Activated naive CD8-positive, alpha-beta T cell (primary cell): ENCODE measurements at regions not wholly inside any gene's neighbourhood (a gene's known extent, or its start where the extent isn't known, plus 50 kb on each side); places are given as distances from the start of the nearest gene placed in this dataset.
A peak's percentile ranks its signal among the peaks of the same experiment; 100 is the strongest.

Experiments used
- H3K27ac Mint-ChIP-seq: one replicate; pipeline ENCODE4 v1.8.0; 2021; ENCODE audit warnings: mixed read lengths
- H3K27me3 Mint-ChIP-seq: one replicate; pipeline ENCODE4 v1.8.0; 2021; ENCODE audit warnings: mixed read lengths
- H3K36me3 Mint-ChIP-seq: one replicate; pipeline ENCODE4 v1.8.0; 2021; ENCODE audit warnings: mixed read lengths
- H3K4me1 Mint-ChIP-seq: one replicate; pipeline ENCODE4 v1.8.0; 2021; ENCODE audit warnings: low read depth, mixed read lengths
- H3K4me3 Mint-ChIP-seq: one replicate; pipeline ENCODE4 v1.8.0; 2021; ENCODE audit warnings: mild to moderate bottlenecking, mixed read lengths
- H3K9me3 Mint-ChIP-seq: one replicate; pipeline ENCODE4 v1.8.0; 2021; ENCODE audit warnings: low read depth, mixed read lengths

- Mint-ChIP-seq H3K27me3 (no peaks in the 10 kb centered on the region), H3K4me1 (peaks cover 21% of the 10 kb centered on the region), H3K4me3 (no peak overlapping the region), H3K36me3 (peaks cover 3% of the 10 kb centered on the region), H3K9me3 (peaks cover 4% of the 10 kb centered on the region), H3K27ac (no peak overlapping the region)
Observed at GRCh38 chr10:7027237-7027912, 383.5 kb downstream of the SFMBT2 start.

- Mint-ChIP-seq H3K27ac (no peak overlapping the region), H3K36me3 (peaks cover 3% of the 10 kb centered on the region), H3K27me3 (no peaks in the 10 kb centered on the region), H3K4me3 (no peak overlapping the region), H3K4me1 (peaks cover 21% of the 10 kb centered on the region), H3K9me3 (peaks cover 4% of the 10 kb centered on the region)
Observed at GRCh38 chr10:7026818-7027217, 384.0 kb downstream of the SFMBT2 start.

GRCh38 chr10:7025296-7025695, 385.5 kb downstream of the SFMBT2 start:
- H3K4me1 Mint-ChIP-seq = peaks cover 21% of the 10 kb centered on the region
- peaks cover 4% of the 10 kb centered on the region for H3K9me3 Mint-ChIP-seq
- peaks cover 3% of the 10 kb centered on the region for H3K36me3 Mint-ChIP-seq
- H3K27ac Mint-ChIP-seq = no peak overlapping the region
- no peak overlapping the region for H3K4me3 Mint-ChIP-seq
- H3K27me3 Mint-ChIP-seq = no peaks in the 10 kb centered on the region

- Mint-ChIP-seq H3K36me3 (no peaks in the 10 kb centered on the region), H3K27ac (no peak overlapping the region), H3K4me3 (no peak overlapping the region), H3K4me1 (no peaks in the 10 kb centered on the region), H3K9me3 (no peaks in the 10 kb centered on the region), H3K27me3 (no peaks in the 10 kb centered on the region)
Observed at GRCh38 chr10:7015457-7015856, 395.4 kb downstream of the SFMBT2 start.

DNA sequence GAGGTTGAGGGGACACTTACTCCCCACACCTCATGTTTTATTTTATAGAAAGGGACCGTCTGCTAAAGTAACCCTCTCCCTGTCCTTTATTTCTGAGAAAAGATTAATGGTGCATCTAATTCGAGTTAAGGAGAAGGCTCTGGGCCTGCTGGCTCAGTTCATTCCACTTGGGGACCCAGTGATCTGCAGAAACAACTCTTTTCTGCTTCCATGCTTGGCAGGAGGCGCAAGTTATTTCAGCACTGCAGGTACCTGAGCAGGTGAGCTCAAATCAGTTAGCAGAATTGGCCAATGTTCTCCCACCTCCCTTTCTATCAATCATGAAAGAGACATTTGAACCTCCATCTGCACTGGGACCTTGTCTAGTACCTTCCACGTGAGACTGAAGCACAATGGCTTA, 396.1 kb downstream of the SFMBT2 start:
- no peaks in the 10 kb centered on the region for H3K9me3 Mint-ChIP-seq
- no peaks in the 10 kb centered on the region for H3K36me3 Mint-ChIP-seq
- H3K4me1 Mint-ChIP-seq = no peaks in the 10 kb centered on the region
- H3K27ac Mint-ChIP-seq = peak overlapping the region; percentile 25
- no peaks in the 10 kb centered on the region for H3K27me3 Mint-ChIP-seq
- no peak overlapping the region for H3K4me3 Mint-ChIP-seq

- no peak overlapping the region for H3K27ac Mint-ChIP-seq
- no peaks in the 10 kb centered on the region for H3K4me1 Mint-ChIP-seq
- H3K4me3 Mint-ChIP-seq = no peak overlapping the region
- no peaks in the 10 kb centered on the region for H3K9me3 Mint-ChIP-seq
- H3K36me3 Mint-ChIP-seq = no peaks in the 10 kb centered on the region
- no peaks in the 10 kb centered on the region for H3K27me3 Mint-ChIP-seq
Observed at GRCh38 chr10:7011994-7012393, 398.8 kb downstream of the SFMBT2 start.

DNA sequence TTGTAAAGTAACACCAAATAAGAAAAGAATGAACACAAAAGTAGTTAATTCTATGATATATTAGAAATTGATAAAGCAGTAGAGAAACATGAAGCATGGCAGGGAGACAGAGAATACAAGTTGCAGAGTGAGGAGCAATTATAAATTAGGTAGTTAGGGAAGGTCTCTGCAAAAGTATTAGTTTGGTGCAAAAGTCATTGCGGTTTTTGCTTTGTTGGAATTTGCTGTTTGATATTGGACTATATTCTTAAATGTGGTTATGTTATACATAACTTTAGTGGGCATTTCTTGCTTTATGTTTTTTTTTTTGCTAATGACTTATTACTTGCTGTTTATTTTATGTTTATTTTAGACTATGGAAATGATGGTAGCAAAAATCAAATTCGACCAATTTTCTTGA, 402.2 kb downstream of the SFMBT2 start:
- Mint-ChIP-seq H3K27ac (no peak overlapping the region), H3K4me3 (no peak overlapping the region), H3K4me1 (no peaks in the 10 kb centered on the region), H3K36me3 (no peaks in the 10 kb centered on the region), H3K9me3 (no peaks in the 10 kb centered on the region), H3K27me3 (no peaks in the 10 kb centered on the region)

GRCh38 chr10:7007600-7008190, 403.1 kb downstream of the SFMBT2 start:
- Mint-ChIP-seq H3K4me3 (no peak overlapping the region), H3K9me3 (no peaks in the 10 kb centered on the region), H3K27me3 (no peaks in the 10 kb centered on the region), H3K36me3 (no peaks in the 10 kb centered on the region), H3K4me1 (no peaks in the 10 kb centered on the region), H3K27ac (no peak overlapping the region)

- Mint-ChIP-seq H3K4me3 (no peak overlapping the region), H3K9me3 (no peaks in the 10 kb centered on the region), H3K27me3 (no peaks in the 10 kb centered on the region), H3K36me3 (no peaks in the 10 kb centered on the region), H3K4me1 (no peaks in the 10 kb centered on the region), H3K27ac (no peak overlapping the region)
Observed at GRCh38 chr10:7006566-7006965, 404.3 kb downstream of the SFMBT2 start.

- no peaks in the 10 kb centered on the region for H3K36me3 Mint-ChIP-seq
- H3K9me3 Mint-ChIP-seq = no peaks in the 10 kb centered on the region
- no peaks in the 10 kb centered on the region for H3K4me1 Mint-ChIP-seq
- no peaks in the 10 kb centered on the region for H3K27me3 Mint-ChIP-seq
- H3K27ac Mint-ChIP-seq = no peak overlapping the region
- no peak overlapping the region for H3K4me3 Mint-ChIP-seq
Observed at GRCh38 chr10:7003831-7004395, 406.9 kb downstream of the SFMBT2 start.

DNA sequence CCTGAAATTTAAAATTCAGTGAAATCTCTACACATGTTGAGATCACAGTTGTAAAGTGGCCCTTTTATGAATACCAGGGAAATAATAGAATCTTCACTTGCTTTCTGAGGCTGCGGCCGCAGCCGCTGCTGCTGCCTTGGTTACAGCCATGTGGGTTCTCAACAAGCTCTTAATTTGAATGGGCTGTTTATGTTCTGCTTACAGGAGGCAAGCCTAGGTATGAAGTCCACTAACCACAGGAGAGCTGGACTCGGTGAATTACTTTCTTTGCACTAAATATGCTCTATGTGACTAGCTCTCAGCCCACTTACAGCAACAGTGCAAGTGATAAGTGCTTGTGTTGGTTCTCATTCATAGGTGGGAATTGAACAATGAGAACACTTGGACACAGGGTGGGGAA, 410.8 kb downstream of the SFMBT2 start:
- Mint-ChIP-seq H3K9me3 (no peaks in the 10 kb centered on the region), H3K4me3 (no peak overlapping the region), H3K4me1 (no peaks in the 10 kb centered on the region), H3K27me3 (no peaks in the 10 kb centered on the region), H3K36me3 (no peaks in the 10 kb centered on the region), H3K27ac (no peak overlapping the region)

DNA sequence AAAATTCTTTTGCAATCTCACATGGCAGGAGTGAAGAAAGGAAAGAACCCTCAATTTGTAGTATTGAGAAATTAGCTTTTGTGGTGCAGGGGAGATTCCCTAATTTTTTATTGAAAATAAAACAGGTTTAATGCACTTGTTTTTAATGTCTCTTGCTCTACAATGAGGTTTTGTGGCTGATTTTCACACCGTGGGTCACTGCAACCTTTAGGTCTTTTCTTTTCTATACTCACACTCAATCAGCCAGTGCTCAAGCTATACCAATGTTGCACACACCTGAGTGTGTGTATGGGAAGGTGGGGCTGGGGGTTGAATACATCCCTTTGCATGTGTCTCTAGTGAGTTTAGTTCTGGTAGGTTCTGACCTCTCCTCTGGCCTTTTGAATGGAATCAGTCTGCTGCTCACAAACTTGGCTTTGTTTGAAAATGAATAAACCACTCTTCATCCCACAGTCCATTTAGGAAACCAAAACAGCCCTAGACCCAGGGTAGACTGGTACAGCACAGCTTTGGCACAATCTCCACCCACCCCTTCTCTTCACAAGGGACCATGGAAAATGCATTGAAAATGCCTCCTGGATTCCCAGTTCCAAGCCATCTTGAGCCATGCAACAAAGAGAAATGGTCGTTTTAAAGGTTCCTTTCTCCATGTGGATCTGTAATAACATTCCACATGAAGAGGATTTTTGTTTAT, 411.5 kb downstream of the SFMBT2 start:
- H3K36me3 Mint-ChIP-seq = no peaks in the 10 kb centered on the region
- H3K27ac Mint-ChIP-seq = no peak overlapping the region
- H3K9me3 Mint-ChIP-seq = no peaks in the 10 kb centered on the region
- no peaks in the 10 kb centered on the region for H3K4me1 Mint-ChIP-seq
- no peak overlapping the region for H3K4me3 Mint-ChIP-seq
- peaks cover 2% of the 10 kb centered on the region for H3K27me3 Mint-ChIP-seq

DNA sequence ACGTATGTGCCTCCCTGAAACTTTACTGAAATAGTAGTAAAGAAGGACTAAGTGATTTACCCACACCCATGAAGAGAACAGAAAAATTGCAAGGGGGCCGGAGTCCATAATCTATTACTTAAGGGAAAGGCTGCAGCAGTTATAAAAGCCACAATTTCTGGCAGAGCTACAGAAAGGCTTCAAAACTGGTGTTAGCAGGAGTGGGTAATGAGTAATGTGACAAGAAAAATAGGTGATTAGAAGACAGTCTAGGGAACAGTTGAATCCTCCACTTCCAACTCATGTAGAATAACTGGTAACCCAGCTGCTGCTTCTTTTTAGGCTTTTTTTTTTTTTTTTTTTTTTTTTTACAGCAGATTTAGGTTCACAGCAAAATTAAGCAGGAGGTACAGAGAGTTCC, 413.3 kb downstream of the SFMBT2 start:
- Mint-ChIP-seq H3K4me1 (no peaks in the 10 kb centered on the region), H3K4me3 (no peak overlapping the region), H3K27me3 (peaks cover 5% of the 10 kb centered on the region), H3K9me3 (no peaks in the 10 kb centered on the region), H3K36me3 (no peaks in the 10 kb centered on the region), H3K27ac (no peak overlapping the region)

GRCh38 chr10:6996431-6996830, 414.4 kb downstream of the SFMBT2 start:
- H3K27ac Mint-ChIP-seq = no peak overlapping the region
- H3K36me3 Mint-ChIP-seq = no peaks in the 10 kb centered on the region
- H3K27me3 Mint-ChIP-seq = peaks cover 5% of the 10 kb centered on the region
- no peak overlapping the region for H3K4me3 Mint-ChIP-seq
- no peaks in the 10 kb centered on the region for H3K4me1 Mint-ChIP-seq
- H3K9me3 Mint-ChIP-seq = no peaks in the 10 kb centered on the region

DNA sequence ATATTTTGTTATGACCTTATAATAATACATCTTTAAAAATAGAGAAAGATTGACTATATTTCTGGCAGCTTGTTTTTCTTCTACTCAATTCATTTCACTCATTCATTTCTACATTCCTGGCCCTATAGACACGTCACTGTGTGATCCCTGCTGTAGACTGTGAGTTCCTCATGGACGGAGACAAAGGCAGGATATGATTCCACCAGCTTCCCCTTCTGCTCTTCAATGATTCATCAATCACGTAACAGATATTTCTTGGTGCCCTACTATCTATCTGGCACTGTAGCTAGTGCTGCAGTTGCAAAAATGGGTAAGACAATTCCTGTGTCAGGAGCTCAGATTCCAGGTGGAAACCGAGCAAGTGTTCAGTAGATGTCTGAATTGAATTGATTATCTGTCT, 415.0 kb downstream of the SFMBT2 start:
- no peaks in the 10 kb centered on the region for H3K36me3 Mint-ChIP-seq
- peaks cover 5% of the 10 kb centered on the region for H3K27me3 Mint-ChIP-seq
- H3K4me3 Mint-ChIP-seq = no peak overlapping the region
- peaks cover 1% of the 10 kb centered on the region for H3K4me1 Mint-ChIP-seq
- H3K9me3 Mint-ChIP-seq = no peaks in the 10 kb centered on the region
- H3K27ac Mint-ChIP-seq = no peak overlapping the region
